HEK293 (cell line): ENCODE measurements at regions not wholly inside any gene's neighbourhood (a gene's known extent, or its start where the extent isn't known, plus 50 kb on each side); places are given as distances from the start of the nearest gene placed in this dataset.

ENCODE experiments used
- BCL11B ChIP-seq: fragments of 450-650 bp; formaldehyde crosslinking; IDR thresholded peaks from 2 replicates; pipeline ENCODE4 v1.5.1; 2016; ENCODE audit warnings: low read depth, missing biosample characterization, missing genetic modification characterization
- KLF10 ChIP-seq: fragments of 450-650 bp; IDR thresholded peaks from 2 replicates; pipeline ENCODE4 v1.5.1; 2018; ENCODE audit warnings: missing biosample characterization, mild to moderate bottlenecking, missing genetic modification characterization
- ZNF112 ChIP-seq: fragments of 450-650 bp; formaldehyde crosslinking; IDR thresholded peaks from 2 replicates; pipeline ENCODE4 v1.5.0; 2017; ENCODE audit warnings: missing biosample characterization, missing genetic modification characterization
- ZNF266 ChIP-seq: fragments of 450-650 bp; formaldehyde crosslinking; IDR thresholded peaks from 2 replicates; pipeline ENCODE4 v1.5.1; 2016; ENCODE audit warnings: missing biosample characterization, missing genetic modification characterization, low read depth
- ZNF600 ChIP-seq: fragments of 450-650 bp; formaldehyde crosslinking; IDR thresholded peaks from 2 replicates; pipeline ENCODE4 v1.5.1; 2016; ENCODE audit warnings: missing biosample characterization, missing genetic modification characterization
- TF ChIP-seq, protein P1 (sequence below): fragments of 450-650 bp; formaldehyde crosslinking; IDR thresholded peaks from 2 replicates; pipeline ENCODE4 v1.5.1; 2016; ENCODE audit warnings: missing biosample characterization, missing genetic modification characterization

DNA sequence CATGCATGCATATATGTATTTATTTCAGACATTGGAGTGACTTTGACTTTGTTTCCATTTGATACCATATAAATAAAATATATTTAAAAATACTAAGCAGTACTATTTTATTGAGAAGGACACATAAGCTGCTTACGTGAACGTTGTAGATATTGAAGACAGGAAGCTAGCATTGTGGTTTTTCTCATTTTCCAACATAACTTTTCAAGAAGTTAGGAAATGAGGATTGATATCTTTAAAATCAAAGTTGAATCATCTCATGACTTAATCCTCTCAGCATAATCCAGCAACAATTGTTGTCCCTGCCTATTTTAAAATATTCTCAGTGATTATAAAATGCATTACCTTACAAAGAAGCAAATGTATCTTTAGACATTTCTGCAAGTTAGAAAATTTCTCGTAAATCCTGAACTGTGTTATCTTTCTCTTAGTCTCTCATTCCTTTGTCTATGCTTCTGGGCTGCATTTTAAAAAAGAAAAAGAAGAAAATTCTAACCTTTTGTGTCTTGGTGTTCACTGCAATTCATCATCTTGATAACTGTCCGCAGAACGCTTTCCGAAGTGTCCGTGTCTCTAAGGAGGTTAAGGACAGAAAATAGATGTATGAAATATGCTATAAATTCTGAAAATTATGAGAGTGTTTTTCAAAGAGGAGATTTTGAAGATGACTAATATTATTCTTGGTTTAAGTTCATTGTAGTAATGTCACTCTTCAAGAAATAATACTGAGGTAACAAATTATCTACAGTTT, 1089.9 kb upstream of the CDH6 start:
- TF ChIP-seq BCL11B (tag by site-specific recombination), result no peak
- no peak for TF ChIP-seq ZNF112
- TF ChIP-seq, protein P1, sequence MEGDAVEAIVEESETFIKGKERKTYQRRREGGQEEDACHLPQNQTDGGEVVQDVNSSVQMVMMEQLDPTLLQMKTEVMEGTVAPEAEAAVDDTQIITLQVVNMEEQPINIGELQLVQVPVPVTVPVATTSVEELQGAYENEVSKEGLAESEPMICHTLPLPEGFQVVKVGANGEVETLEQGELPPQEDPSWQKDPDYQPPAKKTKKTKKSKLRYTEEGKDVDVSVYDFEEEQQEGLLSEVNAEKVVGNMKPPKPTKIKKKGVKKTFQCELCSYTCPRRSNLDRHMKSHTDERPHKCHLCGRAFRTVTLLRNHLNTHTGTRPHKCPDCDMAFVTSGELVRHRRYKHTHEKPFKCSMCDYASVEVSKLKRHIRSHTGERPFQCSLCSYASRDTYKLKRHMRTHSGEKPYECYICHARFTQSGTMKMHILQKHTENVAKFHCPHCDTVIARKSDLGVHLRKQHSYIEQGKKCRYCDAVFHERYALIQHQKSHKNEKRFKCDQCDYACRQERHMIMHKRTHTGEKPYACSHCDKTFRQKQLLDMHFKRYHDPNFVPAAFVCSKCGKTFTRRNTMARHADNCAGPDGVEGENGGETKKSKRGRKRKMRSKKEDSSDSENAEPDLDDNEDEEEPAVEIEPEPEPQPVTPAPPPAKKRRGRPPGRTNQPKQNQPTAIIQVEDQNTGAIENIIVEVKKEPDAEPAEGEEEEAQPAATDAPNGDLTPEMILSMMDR, result no peak
- no peak for TF ChIP-seq ZNF266
- TF ChIP-seq ZNF600 (tag by site-specific recombination), result no peak
- no peak for TF ChIP-seq KLF10 (tag by site-specific recombination)
